ENCODE measurements at regions not wholly inside any gene's neighbourhood (a gene's known extent, or its start where the extent isn't known, plus 50 kb on each side); places are given as distances from the start of the nearest gene placed in this dataset.
"Not testable (repeated sequence)": the region's sequence is repeated elsewhere in the genome, so short reads cannot be mapped to it uniquely, and the experiment has no call there.

- H4K20me1 ChIP-seq (replicated peaks in 1 of 2; ENCODE audit: control insufficient read depth in 1 of 2, insufficient read depth in 2 of 2, low read length in 2 of 2); H2AK5ac ChIP-seq (ENCODE audit: low read depth, low read length); H4K8ac ChIP-seq (ENCODE audit: extremely low read depth, insufficient read depth, low read length); H3K18ac ChIP-seq (ENCODE audit: extremely low read depth, low read length); H3K23me2 ChIP-seq (ENCODE audit: low read depth, low read length); H3K79me2 ChIP-seq (ENCODE audit: control insufficient read depth in 1 of 2, insufficient read depth in 2 of 2, low read length in 2 of 2); H2BK5ac ChIP-seq (ENCODE audit: low read depth, low read length); H3K4me2 ChIP-seq (ENCODE audit: insufficient read depth in 1 of 2, low read depth in 2 of 2, low read length in 2 of 2); H2BK12ac ChIP-seq (ENCODE audit: low read depth, low read length); H4K5ac ChIP-seq (ENCODE audit: insufficient read length, low read depth, low read length); H2AFZ ChIP-seq (ENCODE audit: low read length); H3K4me3 ChIP-seq (ENCODE audit: extremely low read depth in 1 of 4, insufficient read depth in 2 of 4, low read depth in 3 of 4, low read length in 4 of 4); H4K91ac ChIP-seq (replicated peaks; ENCODE audit: insufficient read length, low read length); H3K27me3 ChIP-seq (replicated peaks in 1 of 4; ENCODE audit: control insufficient read depth in 3 of 4, extremely low read depth in 1 of 4, insufficient read depth in 3 of 4, low read length in 3 of 4); FAIRE-seq; H3K14ac ChIP-seq (ENCODE audit: insufficient read length); H3K27ac ChIP-seq (ENCODE audit: low read depth, low read length); H2BK120ac ChIP-seq (replicated peaks; ENCODE audit: low read depth, low read length); H3K23ac ChIP-seq (ENCODE audit: insufficient read length); H3K4ac ChIP-seq (replicated peaks; ENCODE audit: insufficient read length, low read depth, low read length); H3K79me1 ChIP-seq (ENCODE audit: low read depth, low read length); H3K9me3 ChIP-seq (ENCODE audit: insufficient read depth in 2 of 2, low read depth in 1 of 2, low read length in 1 of 2); H3K56ac ChIP-seq (replicated peaks; ENCODE audit: insufficient read length, low read depth, low read length); H2BK20ac ChIP-seq (ENCODE audit: low read length); H2BK15ac ChIP-seq (ENCODE audit: low read length); H3K4me1 ChIP-seq (replicated peaks in 1 of 4; ENCODE audit: control insufficient read depth in 3 of 4, insufficient read depth in 4 of 4, low read length in 3 of 4); POLR2A ChIA-PET (ENCODE audit: partially characterized antibody); H3K36me3 ChIP-seq (ENCODE audit: control insufficient read depth in 2 of 4, insufficient read depth in 4 of 4, low read length in 3 of 4); H3K9ac ChIP-seq (replicated peaks in 1 of 4; ENCODE audit: extremely low read depth in 1 of 4, low read depth in 3 of 4, low read length in 3 of 4): not testable (repeated sequence)
- WGBS, 2 experiments (ENCODE audit: extremely low coverage in 1 of 2, insufficient coverage in 1 of 2, insufficient read length in 1 of 2, insufficient replicate concordance in 2 of 2, low coverage in 1 of 2, low lambda C conversion rate in 2 of 2, missing lambda C conversion rate in 1 of 2) = 92% methylated on average over 8 of the region's 8 CpGs; no CpG with 5 or more reads in 1 of the 2 experiments
- peak in 1 of 2 experiments; percentile 16 for DNase-seq (ENCODE audit: low read depth in 1 of 2, low spot score in 2 of 2)
- CTCF ChIA-PET (ENCODE audit: partially characterized antibody) = interaction anchor here (1.2 to 1.7 kb wide), 4 partner anchors 159 to 1686 kb away, joined by 3 to 6 read pairs (median 4); no protein-coding TSS in a partner anchor
Observed at GRCh38 chr20:40955826-40956225, 72.8 kb upstream of the TOP1 start.
